Activated effector memory CD4-positive, alpha-beta T cell treated with Interleukin-2 at 50 U/mL for 16 hours (primary cell): ENCODE measurements at regions not wholly inside any gene's neighbourhood (a gene's known extent, or its start where the extent isn't known, plus 50 kb on each side); places are given as distances from the start of the nearest gene placed in this dataset.
"Not testable (repeated sequence)": the region's sequence is repeated elsewhere in the genome, so short reads cannot be mapped to it uniquely, and the experiment has no call there.

ENCODE experiments used
- DNase-seq: peaks from one replicate; pipeline ENCODE4 v3.0.0-alpha.2; 2020

DNA sequence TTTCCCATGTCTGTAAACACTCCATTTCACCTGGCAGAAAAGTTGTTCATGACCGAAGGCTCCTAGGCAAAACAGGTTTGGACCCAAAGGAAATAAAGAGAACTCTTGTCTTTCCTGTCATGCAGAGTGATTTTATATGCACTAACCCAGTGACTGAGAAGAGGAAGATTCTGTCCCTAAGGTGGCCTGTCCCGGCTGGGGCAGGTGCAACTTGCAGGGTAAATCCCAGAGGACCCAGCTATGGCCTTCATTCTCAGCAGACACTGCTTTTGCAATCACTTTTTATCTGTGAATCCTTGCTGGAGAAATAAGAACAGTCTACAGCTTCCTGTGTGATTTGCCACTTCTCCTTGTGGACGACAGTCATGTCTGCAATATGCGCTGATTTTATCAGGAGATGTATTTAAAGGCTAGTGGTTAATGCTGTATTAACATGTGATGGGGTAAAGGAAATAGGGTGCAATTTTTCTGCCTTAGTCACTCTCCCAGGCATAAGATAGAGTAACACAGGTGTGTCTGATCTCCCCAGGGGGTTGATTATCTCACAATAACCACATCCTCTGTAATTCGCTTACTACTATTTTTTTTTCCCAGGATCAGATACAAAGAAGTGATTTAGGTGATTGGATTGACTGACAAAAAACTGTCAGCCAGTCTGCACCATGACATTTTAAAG, 696.8 kb upstream of the SOX9 start:
- DNase-seq: no peak

DNA sequence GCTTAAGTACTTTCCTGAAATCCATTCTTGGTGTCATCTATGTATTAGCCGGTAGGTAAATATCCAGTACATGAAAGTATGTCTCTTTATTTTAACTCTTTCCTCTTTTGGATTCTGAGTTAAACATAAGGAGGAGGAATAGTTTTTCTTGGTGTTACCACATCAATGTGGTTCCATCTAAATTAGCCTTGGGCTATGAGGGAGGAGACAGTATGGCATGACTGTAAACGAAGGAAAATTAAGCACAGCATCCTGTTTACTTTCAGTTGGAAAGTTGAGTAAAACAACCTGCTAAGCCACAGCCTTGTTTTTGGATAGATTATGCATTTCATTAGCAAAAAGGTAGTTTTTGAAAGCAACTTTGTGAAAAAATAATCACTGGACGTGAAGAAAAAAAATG, 693.0 kb upstream of the SOX9 start:
- no peak for DNase-seq

DNA sequence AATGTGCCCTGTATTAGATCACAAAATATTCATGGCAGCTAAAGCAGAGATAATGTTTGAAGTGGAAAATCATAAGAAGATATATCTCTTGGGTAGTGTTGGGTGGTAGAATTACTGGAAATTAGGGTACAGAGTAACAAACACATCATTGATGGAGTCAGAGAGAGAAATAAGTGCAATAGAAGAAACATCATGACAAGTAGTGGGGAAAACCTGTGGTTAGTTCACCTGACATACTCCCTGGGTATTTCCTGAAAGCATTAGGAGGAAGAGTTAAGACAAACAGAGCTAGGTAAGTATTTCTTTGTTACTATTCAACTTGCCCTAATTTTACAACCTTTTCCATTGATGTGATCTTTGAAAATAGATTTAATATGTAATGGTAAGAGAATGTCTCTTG, 691.9 kb upstream of the SOX9 start:
- no peak for DNase-seq

DNA sequence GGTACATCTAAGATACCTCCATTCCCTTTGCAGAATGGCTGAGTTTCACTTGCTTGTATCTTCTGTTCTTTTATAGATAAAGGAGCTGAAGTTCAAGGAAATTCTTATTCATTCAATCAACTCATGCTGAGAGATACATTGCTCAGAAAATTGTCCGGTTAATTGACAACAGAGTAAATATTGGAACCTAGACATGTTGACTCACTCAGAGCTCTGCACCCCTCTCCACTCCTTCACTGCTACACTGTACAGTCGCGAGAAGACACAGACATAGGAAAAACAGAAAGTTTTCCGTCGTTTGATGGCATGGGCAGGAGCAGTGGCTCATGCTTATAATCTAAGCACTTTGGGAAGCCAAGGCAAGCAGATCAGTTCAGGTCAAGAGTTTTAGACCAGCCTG, 690.5 kb upstream of the SOX9 start:
- no peak for DNase-seq

DNA sequence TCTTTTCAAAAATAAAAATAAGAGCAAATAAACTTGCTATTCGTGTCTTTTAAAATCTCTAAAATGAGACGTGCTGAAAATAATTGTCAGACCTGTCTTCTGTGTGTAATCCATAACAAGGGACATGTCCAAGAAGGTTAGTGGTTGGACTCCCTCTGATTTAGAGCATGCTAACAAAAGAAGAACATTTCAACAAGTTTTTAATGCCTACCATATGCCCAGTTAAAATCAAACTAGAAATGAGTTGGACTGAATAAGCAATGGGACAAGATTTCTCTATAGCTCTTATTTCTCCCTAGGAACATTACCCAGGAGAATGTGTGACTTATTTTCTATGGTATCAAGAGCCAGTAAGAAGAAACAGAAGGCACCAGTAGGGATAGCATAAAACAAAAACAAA, 689.7 kb upstream of the SOX9 start:
- DNase-seq: no peak

DNA sequence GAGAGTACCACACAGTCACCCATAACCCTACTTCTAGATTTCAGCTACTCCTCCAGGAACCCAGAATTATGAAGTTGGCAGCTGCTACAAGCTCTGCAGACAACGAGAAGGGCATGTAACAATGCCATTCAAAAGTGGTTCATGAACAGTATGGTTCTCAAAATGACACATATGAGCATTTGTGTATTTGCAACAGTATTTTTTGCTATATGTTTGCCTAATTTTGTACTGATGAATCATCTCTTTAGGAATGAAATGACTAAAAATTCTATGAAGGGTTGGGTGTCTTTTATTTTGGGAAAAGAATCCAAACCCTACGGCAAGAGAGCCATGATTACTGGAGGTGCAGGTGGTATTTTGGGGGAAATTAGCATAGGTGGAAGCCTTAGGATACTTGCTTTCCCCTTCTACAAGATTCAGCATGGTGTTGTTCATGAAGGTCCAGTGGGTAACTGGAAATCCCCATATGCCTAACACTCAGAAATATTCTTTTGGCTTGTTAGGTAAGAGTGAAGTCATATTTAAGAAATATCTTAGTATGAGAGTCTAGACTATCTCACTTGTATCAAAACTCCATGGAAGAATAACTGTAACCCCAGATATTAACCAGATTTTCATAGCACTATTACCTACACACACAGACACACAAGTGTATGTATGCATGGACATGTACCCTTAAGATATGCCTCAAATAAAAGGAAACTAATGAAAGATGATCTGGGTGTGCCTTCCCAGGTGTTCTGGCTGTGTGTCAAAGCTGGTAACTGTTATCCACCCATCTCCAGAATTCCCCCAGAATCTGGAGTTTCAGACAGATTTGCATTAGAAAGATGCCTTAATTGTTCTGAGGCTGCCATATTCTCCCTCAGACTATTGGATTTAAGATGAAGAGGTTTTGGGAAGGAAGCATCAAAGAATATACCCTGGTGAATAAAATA, 688.2 kb upstream of the SOX9 start:
- DNase-seq: no peak

DNA sequence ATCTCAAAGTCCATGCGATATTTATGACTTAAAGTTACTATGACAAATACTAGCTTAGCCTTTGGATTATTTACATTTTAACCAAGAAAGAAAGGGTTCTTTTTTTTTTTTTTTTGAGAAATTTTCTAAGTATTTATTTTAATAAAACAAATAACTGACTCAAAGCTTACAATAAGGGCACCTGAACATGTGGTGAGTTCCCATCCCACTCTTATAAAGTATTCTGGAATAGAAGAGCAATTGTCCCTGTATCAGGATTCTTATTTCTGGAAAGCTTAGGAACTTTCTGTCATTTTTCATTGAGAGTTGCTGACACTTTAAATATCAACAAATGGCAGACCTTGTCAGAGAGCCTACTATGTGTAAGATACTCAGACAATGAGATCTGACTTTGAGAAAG, 686.1 kb upstream of the SOX9 start:
- DNase-seq: no peak

DNA sequence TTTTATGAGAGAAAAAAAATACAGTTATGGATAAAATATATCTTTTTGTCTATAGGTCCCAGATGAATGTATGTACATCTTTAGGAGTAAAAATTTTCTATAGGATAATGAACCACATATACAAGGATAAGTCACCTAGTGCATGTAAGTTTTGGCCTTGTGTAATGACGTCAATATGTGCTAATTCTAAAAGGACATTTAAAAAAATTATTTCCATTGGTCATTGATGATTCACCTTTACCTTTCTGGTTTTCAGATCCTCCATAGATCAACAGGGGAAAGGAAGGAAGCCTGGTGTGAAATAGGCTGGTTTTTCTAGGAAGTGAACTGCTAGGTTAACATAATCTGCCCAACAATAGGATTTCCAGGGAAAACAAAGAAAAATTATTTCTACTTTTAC, 684.3 kb upstream of the SOX9 start:
- DNase-seq: no peak

DNA sequence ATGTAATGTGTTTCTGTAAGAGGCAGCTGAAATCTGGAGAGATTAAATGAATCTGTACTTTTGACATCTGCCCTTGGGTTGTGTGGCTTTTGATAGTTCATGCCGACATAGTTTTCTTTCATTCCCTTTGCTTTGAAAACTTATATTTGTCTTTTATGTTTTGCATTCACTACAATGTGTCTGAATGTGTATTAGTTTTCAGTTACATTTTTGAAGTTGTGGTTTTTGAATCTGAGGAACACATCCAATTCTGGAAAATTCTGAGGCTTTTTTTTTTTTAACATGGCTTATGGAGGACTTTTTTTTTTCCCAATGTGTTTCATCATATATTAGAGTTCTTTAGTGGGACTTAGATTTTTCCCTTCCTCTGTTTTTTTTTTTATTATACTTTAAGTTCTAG, 683.7 kb upstream of the SOX9 start:
- no peak for DNase-seq

DNA sequence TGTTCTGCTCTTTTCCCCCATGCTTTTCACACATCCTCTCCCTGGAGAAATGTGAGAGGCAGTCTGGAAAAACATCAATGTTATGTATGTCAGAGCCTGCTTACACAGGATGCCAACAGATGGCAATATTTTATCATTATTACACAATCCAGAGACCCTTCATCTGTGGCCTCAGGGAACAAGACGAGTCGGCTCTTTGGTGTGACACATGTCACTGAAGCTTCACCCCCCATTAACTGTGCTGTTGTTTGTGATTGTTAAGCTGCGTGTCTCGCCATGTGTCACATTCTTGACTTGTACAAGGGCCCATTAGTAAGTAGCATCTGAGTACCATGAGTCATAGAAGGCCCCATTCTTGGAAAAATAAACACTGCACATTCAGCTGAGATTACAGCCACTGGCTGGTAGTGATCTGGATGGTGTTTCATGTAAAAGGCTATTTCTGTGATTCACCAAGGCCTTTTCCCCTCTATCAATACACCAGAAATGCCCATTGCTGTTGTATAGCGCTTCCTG, 682.1 kb upstream of the SOX9 start:
- DNase-seq: no peak

DNA sequence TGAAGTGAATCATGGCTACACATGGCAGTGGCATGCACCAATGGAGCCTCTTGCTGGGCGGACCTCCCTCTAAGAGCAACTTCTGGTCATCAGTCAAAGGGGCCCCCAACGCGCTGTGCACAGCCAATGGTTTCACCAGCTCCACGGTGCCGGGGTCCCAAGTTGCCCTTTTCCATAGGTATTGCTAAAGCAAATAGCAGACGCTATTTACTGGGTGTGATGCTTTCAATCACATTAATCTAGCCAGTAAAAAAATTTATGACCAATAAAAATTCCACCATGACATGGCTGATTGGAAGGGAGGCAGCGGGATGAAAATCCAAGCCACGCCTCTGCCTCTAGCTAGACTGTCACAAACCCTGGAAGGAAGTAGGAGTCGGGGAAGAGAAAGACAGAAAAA, 680.3 kb upstream of the SOX9 start:
- DNase-seq: no peak

DNA sequence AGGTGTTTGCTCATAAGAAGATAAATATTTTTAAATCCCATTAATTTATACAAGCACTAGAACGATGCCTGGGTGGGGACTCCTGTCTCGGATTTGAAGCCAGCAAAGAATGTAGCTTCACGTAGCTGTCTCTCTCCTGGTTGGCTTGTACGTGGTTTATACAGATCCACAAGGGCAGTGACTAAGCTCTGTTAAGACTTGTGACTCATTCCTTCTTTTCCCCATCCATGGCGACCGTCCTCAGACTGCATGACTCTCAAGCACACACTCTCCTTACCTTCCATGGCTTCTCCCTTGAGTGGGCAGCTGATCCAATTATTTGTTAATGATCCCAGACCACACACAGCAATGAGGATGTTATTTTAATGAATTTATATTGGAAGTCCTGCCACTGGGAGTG, 679.7 kb upstream of the SOX9 start:
- DNase-seq: no peak

DNA sequence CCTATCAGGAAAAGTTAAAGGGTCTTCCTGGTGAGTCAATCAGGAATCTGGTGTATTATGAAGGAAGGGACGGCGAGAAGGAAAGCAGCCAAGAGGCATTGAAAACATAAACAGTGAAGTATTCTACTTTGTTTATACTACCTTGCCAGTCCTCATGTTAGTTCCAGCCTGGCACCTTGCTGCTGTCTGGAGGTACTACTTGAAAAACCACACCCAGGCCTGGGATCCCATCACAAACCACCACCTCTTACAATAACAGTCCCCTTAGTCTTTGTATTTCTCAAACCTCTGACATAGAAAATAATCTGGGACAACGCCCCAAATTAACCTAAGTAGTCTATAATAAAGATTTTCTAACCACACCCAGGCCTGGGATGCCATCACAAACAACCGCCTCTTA, 676.7 kb upstream of the SOX9 start:
- DNase-seq: no peak

DNA sequence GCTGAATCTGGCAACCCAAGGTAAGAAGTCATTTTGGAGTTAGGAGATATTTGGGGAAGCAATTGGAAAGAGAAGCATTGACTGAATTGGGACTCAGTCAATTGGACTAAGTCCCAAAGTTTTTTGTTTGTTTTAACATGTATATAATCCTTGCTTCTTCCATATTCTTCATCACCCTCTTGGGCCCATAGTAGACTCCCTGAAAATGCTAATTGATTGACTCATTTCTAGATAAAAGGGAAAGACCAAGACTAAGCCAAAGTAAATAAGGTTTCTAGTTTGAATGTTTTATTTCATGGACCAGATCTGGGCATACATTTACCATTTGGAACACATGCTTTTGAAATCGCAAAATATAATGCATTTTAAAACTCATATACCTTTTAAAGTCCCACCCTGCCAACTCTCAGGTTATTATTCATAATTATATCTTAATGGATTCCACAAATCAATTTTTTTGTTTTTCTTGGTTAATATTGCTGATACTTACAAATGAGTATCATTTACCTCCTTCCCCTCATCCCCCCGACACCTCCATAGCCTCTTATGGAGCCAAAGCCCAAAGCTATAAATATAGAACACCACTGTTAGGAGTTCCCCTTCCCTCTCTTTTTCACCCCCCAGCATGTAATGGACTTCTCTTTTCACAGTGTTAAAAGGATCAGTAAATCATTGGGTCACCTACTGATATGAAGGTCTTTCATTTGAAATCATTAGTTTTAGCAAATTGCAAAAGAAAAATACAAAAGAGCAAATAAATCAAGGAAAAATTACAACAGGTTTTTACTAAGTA, 674.0 kb upstream of the SOX9 start:
- DNase-seq: no peak

DNA sequence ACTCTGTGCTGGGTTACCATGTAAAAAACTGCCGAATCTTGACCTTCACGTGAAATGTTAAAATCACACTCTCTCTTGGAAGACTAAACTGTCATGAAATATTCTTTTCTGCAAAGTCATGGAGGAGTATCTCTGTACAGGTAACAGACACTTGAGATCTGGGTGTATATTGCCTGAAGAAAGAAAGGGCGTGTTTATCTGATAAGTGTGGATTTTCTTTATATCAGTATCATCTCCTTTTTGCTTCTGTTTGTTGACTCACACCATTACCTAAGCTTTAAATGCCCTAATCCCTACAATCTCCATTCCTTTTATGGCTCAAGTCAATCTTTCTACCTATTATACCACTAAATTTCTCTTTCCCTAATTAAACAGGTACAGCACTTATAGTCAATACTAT, 673.2 kb upstream of the SOX9 start:
- no peak for DNase-seq

DNA sequence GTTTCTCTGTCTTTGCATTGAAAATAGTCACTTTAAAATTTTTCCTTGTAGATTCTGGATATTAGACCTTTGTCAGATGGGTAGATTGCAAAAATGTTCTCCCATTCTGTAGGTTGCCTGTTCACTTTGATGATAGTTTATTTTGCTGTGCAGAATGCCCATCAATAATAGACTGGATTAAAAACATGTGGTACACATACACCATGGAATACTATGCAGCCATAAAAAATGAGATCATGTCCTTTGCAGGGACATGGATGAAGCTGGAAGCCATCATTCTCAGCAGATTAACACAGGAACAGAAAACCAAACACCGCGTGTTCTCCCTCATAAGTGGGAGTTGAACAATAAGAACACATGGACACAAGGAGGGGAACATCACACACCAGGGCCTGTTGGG, 670.2 kb upstream of the SOX9 start:
- DNase-seq: not testable (repeated sequence)

DNA sequence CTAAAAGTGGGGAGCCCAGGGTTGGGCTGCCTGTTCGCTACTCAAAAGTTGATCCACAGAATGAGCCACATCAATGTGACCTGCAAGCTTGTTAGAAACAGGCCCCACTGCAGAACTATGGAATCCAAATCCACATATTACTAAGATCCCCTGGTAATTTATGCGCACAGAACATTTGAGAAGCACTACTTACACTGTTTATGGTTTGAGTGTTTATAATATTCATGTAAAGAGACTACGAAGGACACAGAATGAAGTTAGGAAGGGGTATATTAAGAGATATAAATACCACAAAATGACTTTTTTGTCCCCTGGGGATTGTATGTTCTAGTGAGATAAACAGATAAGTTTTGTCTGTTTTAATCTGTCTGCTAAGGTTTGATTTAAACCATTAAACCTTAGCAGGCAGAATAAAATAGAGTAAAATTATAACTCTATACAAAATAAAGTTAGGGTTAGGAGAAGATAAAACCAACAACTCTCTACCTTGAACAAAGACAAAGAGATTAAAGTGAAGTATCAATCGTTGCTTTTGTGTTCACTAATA, 666.9 kb upstream of the SOX9 start:
- DNase-seq: no peak

DNA sequence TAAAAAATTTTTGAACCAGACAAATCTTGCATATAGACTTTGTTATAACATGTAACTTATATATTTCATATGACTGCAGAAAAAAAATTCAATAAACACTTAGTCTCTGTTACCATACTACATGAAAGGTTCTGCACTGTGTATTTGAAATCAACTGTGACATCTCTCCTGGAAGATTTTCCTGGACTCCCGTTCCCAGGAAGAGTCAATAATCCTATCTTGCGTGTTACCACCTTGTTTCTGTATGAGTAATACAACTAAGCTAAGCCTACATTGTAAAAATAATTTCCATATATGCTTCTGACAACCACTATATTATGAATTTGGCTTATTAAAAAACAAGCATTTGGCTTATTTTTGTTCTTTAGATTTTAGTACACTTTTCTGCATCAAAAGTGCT, 665.6 kb upstream of the SOX9 start:
- no peak for DNase-seq

DNA sequence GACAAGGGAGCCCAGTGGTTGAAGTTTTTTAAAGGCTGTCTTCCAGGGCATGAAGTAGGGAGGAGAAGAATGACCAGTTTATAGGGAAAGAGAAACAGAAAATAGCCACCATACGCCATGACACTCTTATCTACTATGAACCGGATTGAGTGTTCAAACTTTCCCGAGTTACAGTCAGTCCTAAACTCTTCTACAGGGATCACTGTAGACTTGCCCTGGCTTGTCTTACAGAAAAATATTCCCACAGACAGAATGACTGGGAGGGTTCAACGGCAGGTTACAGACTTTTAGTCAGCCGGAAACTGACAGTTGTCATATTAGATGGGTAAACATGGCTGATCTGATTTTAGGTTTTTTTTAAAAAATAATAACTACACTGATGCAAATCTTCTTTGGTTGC, 662.5 kb upstream of the SOX9 start:
- DNase-seq: no peak

DNA sequence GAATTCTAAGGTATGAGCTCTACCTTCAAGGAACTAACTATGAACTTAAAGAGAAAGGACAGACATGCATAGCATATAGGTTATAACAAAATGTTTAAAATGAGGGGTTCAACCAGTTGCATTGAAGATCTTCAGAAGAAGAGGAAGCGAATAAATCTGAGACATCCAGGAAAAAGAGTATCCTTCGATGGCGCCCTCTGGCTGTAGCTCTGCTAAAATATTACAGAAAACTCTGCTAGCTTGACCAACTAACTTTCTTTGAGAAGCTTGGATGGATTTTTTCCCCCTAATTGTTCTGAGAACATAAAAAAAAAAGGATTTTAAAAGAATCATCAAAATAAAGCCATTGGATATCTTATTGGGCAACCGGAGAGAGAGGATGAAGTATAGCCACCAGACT, 659.9 kb upstream of the SOX9 start:
- DNase-seq: no peak

DNA sequence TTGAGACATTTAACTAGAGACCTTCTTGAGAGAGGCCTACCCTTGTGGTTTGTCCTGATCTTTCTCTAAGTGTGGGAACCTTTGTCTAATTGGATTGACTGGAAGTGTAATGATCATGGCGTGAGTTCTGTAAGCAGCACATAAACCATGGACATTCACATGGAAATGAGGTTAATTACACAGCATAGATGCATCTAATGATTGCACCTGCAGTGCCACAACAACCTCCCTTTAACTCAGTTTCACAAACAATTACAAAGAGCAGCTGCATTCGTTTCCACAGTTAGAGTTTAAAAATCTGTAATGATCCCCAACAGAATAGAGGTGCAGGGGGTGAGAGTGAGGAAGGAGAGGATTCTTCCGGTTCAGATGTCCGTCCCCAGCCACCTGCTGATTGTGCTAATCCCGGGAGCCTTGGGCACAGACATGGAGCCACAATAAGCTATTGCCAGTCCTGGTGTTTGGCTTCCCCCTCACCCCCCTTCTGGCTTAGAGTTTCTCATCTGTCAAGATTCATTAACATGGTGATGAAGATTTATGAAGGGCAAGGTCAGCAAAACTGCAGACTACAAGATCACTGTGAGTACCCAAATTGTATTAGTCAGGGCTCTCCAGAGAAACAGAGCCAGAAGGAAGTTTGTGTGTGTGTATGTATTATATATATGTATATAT, 659.2 kb upstream of the SOX9 start:
- DNase-seq: no peak

DNA sequence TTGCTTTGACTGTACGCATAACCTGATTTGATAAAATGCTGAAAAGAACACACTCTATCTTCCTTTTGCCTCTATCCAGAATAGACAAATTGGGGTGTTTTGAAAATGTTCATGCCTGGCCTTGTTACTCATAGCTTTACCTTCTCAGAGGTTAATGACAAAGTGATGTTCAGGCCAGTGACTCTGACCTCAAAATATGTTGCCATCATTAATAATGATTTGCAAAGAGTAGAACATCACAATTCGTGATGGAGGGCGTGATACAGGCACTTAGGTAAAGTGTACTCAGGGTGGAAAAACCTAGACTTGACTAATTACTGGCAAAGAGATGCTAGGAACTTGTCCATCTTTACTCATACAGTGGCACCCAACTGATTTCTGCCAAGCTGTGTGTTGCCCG, 656.6 kb upstream of the SOX9 start:
- DNase-seq: no peak

DNA sequence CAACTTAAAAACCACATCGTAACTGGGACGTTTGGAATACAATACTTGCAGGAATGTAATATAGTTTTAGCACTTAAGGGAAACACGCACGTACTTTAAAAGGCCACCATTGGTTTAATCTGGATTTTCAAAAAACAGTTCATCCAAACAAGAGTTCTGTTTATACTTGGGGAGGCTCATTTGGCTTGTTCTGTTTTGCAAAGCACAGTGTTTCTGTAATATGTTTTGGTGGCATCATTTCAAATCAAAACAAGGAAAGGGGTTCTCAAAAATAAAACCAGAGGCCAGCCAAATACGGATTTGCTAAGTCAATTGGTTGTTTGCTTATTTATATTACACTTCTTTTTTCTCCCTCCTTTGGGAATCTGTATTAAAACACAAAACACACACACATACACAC, 656.1 kb upstream of the SOX9 start:
- no peak for DNase-seq
